Heart right ventricle (tissue), 16 donors: ENCODE measurements at regions not wholly inside any gene's neighbourhood (a gene's known extent, or its start where the extent isn't known, plus 50 kb on each side); places are given as distances from the start of the nearest gene placed in this dataset.

Experiments used
- ATAC-seq, 8 donors: fragments of 200-7000 bp; cut with Tn5 transposase; one replicate each; pipeline ENCODE4 v1.9.1; 2020; ENCODE audit warnings: mild to moderate bottlenecking in 8 of 8, moderate library complexity in 8 of 8, moderate number of reproducible peaks in 1 of 8
- DNase-seq, 2 donors: peaks; one replicate each; pipeline ENCODE4 v3.0.0-alpha.2; 2020
- H3K27ac ChIP-seq, 10 donors: fragments of 200-600 bp; sonication (generic) in 2 of 10; one replicate each; pipeline versions ENCODE4 v1.5.0 to v1.8.0; 2020 to 2022; ENCODE audit warnings: mild to moderate bottlenecking in 3 of 10
- H3K27me3 ChIP-seq, 7 donors: fragments of 200-600 bp; one replicate each; pipeline ENCODE4 v1.8.0; 2021 to 2022; ENCODE audit warnings: mild to moderate bottlenecking in 2 of 7
- H3K36me3 ChIP-seq, 9 donors: fragments of 200-600 bp; sonication (generic) in 1 of 9; one replicate each; pipeline versions ENCODE4 v1.5.0 to v1.8.0; 2020 to 2022; ENCODE audit warnings: mild to moderate bottlenecking in 2 of 9
- H3K4me1 ChIP-seq, 9 donors: fragments of 200-600 bp; sonication (generic) in 1 of 9; one replicate each; pipeline versions ENCODE4 v1.5.0 to v1.8.0; 2020 to 2022; ENCODE audit warnings: mild to moderate bottlenecking in 4 of 9
- H3K4me3 ChIP-seq, 10 donors: fragments of 200-600 bp; sonication (generic) in 2 of 10; one replicate each; pipeline versions ENCODE4 v1.5.0 to v1.8.0; 2020 to 2022; ENCODE audit warnings: mild to moderate bottlenecking in 7 of 10, moderate library complexity in 2 of 10
- H3K9me3 ChIP-seq, 11 donors: fragments of 200-600 bp in 10 of 11; sonication (generic) in 2 of 11; one replicate each; pipeline versions ENCODE4 v1.5.0 to v1.8.0; 2013 to 2022; ENCODE audit warnings: mild to moderate bottlenecking in 2 of 11, control low read depth in 1 of 11, moderate library complexity in 1 of 11
- WGBS, 2 donors: extraction: QIAGEN DNeasy Blood & Tissue Kit; methylation state at CpG; one replicate each; pipeline ENCODE4 v1.1.7; 2013; ENCODE audit warnings: inconsistent platforms in 1 of 2; 5-methylcytosine and 5-hydroxymethylcytosine counted together
- intact Hi-C, 10 donors: fragments of 100-400 bp; cut with DNase I; formaldehyde crosslinking; loops; one replicate each; pipeline versions ENCODE4 v1.11.1 to v1.14.2; 2022
- TF ChIP-seq, protein P1 (sequence below), 9 donors: fragments of 200-600 bp; sonication (generic) in 2 of 9; IDR thresholded peaks; one replicate each; pipeline versions ENCODE4 v1.5.0 to v1.8.0; 2021 to 2022; ENCODE audit warnings: antibody characterized with exemption in 9 of 9, mild to moderate bottlenecking in 5 of 9, moderate library complexity in 1 of 9
- donor health status: Arrhythmogenic right ventricular cardiomyopathy.
- donor health status: ischemic (EF 13 %, LVEDD 7.1; RV severe dilation, severe dysfunction).
- donor health status: healthy with polysubstance abuse.
- donor health status: DM: no; HTN: yes; CAD: no.
- donor health status: DM: no; HTN: no; CAD: no.
- donor health status: ischemic (EF 25% LVEDD 6.9; RV normal size, moderate dysfunction).
- donor health status: ischemic (EF 25% LVEDD 5.7; RV mildly dilated, moderate dysfunction).
- donor health status: healthy.
- donor health status: DM: yes; HTN: yes; CAD: no.
- donor health status: Ischemic cardiomyopathy.
- donor health status: ischemic (EF 35%, LVEDD 5.7; RV mildly dilated, moderate dysfunction).
- donor health status: nonischemic (EF 11% LVEDD 7.7; RV severe dilation, severe dysfunction).
- donor health status: DM: yes; HTN: yes; CAD: no.
- donor health status: PGD.
- donor health status: ischemic (EF 29% LVEDD 5.4; RV normal size, mild dysfunction).
- donor health status: nonischemic (EF 23%, LVEDD 6.1; RV moderate dilation, normal function).

DNA sequence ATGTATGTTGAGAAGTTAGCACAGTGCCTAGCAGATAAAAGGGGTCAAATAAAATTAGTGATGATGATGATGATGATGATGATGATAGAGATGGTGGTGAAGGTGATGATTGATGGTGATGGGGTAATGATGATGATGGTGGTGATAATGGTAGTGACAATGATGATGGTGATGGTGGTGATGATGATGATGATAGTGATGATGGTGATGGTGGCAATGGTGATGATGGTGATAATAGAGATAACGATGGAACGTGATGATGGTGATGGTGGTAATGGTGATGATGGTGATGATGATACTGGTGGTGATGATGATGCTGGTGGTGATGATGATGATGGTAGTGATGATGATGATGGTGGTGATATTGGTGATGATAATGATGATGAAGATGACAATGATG is 223.7 kb downstream of the FOXL1 start:
- no peak for DNase-seq
- H3K36me3 ChIP-seq: no peaks in the 10 kb centered on the region
- H3K9me3 ChIP-seq: no peaks in the 10 kb centered on the region
- 93 to 95% methylated on average over 2 of the region's 2 CpGs for WGBS, 2 donors
- H3K27me3 ChIP-seq: peaks cover 0 to 55% (median 30%) of the 10 kb centered on the region in 7 donors
- ATAC-seq: no peak
- intact Hi-C loops: no loop called here
- H3K4me1 ChIP-seq: peaks cover 0 to 17% (median 6%) of the 10 kb centered on the region in 9 donors
- TF ChIP-seq, protein P1, sequence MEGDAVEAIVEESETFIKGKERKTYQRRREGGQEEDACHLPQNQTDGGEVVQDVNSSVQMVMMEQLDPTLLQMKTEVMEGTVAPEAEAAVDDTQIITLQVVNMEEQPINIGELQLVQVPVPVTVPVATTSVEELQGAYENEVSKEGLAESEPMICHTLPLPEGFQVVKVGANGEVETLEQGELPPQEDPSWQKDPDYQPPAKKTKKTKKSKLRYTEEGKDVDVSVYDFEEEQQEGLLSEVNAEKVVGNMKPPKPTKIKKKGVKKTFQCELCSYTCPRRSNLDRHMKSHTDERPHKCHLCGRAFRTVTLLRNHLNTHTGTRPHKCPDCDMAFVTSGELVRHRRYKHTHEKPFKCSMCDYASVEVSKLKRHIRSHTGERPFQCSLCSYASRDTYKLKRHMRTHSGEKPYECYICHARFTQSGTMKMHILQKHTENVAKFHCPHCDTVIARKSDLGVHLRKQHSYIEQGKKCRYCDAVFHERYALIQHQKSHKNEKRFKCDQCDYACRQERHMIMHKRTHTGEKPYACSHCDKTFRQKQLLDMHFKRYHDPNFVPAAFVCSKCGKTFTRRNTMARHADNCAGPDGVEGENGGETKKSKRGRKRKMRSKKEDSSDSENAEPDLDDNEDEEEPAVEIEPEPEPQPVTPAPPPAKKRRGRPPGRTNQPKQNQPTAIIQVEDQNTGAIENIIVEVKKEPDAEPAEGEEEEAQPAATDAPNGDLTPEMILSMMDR (IDR thresholded peaks at IDR 0.05): no peak
- no peak overlapping the region for H3K4me3 ChIP-seq
- no peak overlapping the region for H3K27ac ChIP-seq

DNA sequence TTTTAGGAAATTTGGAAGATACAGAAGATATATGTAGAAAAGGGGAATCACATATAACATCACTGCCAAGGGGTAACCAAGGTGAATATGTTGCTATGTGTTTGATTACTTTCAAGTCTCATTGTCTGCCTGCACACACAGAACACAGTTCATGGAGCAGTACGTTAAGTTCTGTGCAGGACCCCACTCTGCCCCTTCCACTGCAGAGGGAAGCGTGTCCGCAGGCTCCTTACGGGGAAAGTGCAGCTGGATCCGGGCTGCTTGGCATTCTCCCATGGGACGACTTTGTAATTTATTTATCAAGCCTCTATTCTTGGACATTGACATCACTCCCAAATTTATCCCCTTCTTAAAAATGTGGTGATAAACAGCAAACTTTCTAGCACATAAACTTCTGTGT is 226.8 kb downstream of the FOXL1 start:
- DNase-seq (peak in 1 of 2 donors; percentile 34), ATAC-seq (peak in 3 of 8 donors; percentile 72 to 82 (median 78))
- Histone ChIP-seq H3K27ac (no peak overlapping the region), H3K36me3 (no peaks in the 10 kb centered on the region), H3K27me3 (peaks cover 0 to 53% (median 43%) of the 10 kb centered on the region in 7 donors), H3K4me3 (no peak overlapping the region), H3K4me1 (peaks cover 0 to 17% (median 6%) of the 10 kb centered on the region in 9 donors), H3K9me3 (no peaks in the 10 kb centered on the region)
- 39 to 43% methylated on average over 6 of the region's 6 CpGs for WGBS, 2 donors
- TF ChIP-seq, protein P1 (IDR thresholded peaks at IDR 0.05): no peak
- intact Hi-C loops: no loop called here

DNA sequence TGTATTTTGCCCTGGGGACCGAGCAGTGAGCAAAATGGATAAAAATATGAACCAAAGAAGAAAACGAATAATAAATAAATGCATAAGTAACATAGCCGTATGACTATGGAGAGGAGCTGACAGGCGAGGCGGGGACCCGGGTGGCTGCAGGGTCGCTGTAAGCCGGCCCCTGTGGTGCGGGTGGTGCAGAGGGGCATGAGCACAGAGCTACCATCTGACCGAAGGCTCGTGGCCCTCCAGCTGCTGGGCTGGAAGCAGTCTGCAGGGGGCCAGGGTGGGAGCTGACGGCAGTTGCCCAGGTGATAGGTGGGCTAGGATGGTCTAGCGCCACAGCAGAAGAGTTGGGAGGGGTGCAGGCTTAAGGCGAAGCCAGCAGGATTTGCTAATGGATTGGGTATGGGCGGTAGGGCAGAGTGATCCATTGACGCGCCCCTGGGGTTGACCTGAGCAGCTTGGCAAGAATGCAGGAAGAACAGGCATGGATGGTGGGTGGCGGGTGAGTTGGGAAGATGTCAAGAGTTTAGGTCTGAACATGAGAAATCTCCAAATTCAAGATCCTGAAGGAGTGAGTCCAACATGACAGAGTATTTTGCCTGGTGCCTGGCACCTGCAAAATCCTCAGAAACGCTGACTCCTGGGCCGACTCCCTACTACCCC is 228.0 kb downstream of the FOXL1 start:
- TF ChIP-seq, protein P1 (IDR thresholded peaks at IDR 0.05): no peak
- no peak overlapping the region for H3K27ac ChIP-seq
- no peaks in the 10 kb centered on the region for H3K36me3 ChIP-seq
- H3K27me3 ChIP-seq: peaks cover 0 to 54% (median 39%) of the 10 kb centered on the region in 7 donors
- peaks cover 0 to 17% (median 6%) of the 10 kb centered on the region in 9 donors for H3K4me1 ChIP-seq
- H3K9me3 ChIP-seq: no peaks in the 10 kb centered on the region
- H3K4me3 ChIP-seq: no peak overlapping the region
- intact Hi-C loops: no loop called here
- WGBS, 2 donors: 85 to 89% methylated on average over 20 of the region's 20 CpGs
- ATAC-seq: no peak
- no peak for DNase-seq

DNA sequence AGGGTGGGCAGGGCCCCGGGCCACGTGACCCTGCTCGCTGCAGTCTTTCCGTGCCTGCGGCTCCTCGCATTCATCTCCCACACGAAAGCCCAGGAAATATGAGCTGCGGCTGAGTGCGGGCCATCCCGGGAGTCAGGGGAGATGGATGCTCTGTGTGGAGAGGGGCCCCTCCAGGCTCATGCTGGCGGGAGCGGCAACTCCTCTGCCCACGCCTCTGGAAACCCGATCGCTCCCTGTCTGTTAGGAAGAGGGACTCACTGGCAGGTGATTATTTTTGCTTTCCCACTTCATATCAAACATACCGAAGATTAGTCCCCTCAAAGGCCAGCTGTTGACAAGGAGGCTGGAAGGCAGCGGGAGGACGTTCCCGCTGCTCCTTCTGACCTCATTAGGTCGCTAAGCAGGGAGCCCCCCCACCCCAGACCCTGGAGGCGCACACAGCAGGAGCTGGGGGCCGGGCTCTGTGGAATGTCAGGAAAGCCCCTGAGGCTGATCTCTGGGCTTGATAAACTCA is 228.5 kb downstream of the FOXL1 start:
- H3K27ac ChIP-seq: no peak overlapping the region
- ATAC-seq: no peak
- intact Hi-C loops: no loop called here
- no peak for DNase-seq
- no peak overlapping the region for H3K4me3 ChIP-seq
- H3K36me3 ChIP-seq: no peaks in the 10 kb centered on the region
- H3K9me3 ChIP-seq: no peaks in the 10 kb centered on the region
- 33 to 40% methylated on average over 22 of the region's 22 CpGs for WGBS, 2 donors
- TF ChIP-seq, protein P1 (IDR thresholded peaks at IDR 0.05): no peak
- H3K4me1 ChIP-seq: peaks cover 0 to 17% (median 6%) of the 10 kb centered on the region in 9 donors
- peaks cover 0 to 53% (median 33%) of the 10 kb centered on the region in 7 donors for H3K27me3 ChIP-seq
